Coronary artery (tissue), 2 donors: ENCODE measurements at regions not wholly inside any gene's neighbourhood (a gene's known extent, or its start where the extent isn't known, plus 50 kb on each side); places are given as distances from the start of the nearest gene placed in this dataset.

Experiments used
- DNase-seq: peaks from one replicate; pipeline ENCODE4 v3.0.0-alpha.2; 2017; ENCODE audit warnings: low spot score
- H3K27ac ChIP-seq, 2 donors: fragments of 200-600 bp; sonication (generic); one replicate each; pipeline ENCODE4 v1.5.1; 2016 to 2019
- H3K4me3 ChIP-seq: fragments of 200-600 bp; sonication (generic); 2 replicates; pipeline ENCODE4 v1.5.1; 2016; ENCODE audit warnings: mild to moderate bottlenecking, moderate library complexity
- TF ChIP-seq, protein P1 (sequence below): fragments of 200-600 bp; sonication (generic); IDR thresholded peaks from one replicate; pipeline ENCODE4 v1.5.1; 2019; ENCODE audit warnings: antibody characterized with exemption

DNA sequence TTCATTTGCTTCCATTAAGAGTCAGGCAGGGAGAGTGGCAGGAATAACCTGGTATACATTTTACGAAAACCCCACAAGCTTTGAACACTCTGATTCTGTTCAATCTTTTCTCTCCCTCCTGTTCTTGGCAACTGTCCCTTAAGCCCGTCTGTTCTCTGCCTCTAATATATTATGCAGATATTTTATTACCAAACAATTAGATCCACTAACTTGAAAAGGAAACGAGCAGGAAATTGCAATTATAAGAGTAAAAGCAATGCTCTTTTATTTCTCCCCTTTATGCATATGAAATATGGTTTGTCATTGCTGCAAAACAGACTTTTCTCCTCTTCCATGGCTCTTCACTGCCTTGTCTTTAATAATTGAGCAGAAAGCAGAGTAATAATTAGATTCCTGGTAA is 149.1 kb upstream of the CELF4 start:
- Histone ChIP-seq H3K4me3 (no peak overlapping the region), H3K27ac (no peak overlapping the region)
- TF ChIP-seq, protein P1, sequence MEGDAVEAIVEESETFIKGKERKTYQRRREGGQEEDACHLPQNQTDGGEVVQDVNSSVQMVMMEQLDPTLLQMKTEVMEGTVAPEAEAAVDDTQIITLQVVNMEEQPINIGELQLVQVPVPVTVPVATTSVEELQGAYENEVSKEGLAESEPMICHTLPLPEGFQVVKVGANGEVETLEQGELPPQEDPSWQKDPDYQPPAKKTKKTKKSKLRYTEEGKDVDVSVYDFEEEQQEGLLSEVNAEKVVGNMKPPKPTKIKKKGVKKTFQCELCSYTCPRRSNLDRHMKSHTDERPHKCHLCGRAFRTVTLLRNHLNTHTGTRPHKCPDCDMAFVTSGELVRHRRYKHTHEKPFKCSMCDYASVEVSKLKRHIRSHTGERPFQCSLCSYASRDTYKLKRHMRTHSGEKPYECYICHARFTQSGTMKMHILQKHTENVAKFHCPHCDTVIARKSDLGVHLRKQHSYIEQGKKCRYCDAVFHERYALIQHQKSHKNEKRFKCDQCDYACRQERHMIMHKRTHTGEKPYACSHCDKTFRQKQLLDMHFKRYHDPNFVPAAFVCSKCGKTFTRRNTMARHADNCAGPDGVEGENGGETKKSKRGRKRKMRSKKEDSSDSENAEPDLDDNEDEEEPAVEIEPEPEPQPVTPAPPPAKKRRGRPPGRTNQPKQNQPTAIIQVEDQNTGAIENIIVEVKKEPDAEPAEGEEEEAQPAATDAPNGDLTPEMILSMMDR, result no peak
- DNase-seq, result no peak

DNA sequence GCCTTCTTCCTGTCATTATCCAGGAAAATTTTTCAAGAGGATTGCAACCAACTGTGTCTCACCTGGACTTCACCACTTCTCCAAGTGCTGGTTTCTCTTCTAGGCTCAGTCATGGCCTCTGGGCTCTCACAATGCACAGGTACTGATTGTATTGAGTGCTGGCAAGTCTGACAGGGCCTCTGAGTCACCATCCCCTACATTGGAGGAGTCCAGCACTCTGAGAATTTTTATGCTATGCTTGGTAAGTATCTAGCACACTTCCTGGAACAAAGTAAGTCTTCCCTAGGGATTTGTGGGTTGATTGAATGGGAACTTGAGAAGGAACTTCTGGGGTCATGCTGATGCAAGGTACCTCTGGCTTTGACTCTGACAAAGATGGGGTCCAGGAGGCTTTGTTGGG is 147.2 kb upstream of the CELF4 start:
- DNase-seq, result no peak
- TF ChIP-seq, protein P1, result no peak

DNA sequence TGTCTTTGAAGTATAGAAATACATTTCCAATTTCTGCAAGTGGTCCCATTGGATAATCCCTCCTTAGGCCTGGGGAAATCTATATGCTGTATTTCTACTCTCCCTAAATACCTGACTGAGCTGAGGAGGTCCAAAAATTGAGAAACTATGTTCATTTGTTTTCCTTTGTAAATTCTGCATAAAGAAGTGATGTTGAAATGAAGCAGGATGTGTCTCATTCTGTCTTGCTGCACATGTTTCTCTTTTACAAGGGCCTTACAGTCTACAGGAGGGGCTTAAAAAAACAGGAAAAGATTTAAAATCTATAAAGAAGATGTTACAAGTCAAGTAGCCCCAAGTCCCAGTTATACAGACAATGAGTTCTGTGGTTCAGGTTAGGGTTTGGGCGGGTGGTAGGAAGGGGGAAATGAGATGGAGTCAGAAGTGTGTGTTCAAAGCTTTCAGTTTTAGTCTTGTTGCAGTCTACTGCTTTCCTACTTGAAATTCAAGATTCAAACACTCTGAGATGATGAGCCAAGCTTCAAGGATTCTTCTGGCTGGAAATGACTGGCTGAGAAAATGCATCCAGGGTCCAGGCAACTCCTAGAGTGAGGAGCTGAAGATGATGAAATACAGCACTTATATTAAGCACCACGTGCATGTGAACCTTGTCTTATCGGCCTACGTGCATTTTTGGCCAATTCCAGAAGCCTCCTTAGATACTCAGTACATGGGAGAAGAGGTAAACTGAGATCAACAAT is 146.3 kb upstream of the CELF4 start:
- DNase-seq, result no peak
- TF ChIP-seq, protein P1, result no peak
- Histone ChIP-seq H3K4me3 (no peak overlapping the region), H3K27ac (no peak overlapping the region)

More for the DNA sequence above, 147.2 kb upstream of the CELF4 start:
- Histone ChIP-seq H3K4me3 (no peak overlapping the region), H3K27ac (no peak overlapping the region)

DNA sequence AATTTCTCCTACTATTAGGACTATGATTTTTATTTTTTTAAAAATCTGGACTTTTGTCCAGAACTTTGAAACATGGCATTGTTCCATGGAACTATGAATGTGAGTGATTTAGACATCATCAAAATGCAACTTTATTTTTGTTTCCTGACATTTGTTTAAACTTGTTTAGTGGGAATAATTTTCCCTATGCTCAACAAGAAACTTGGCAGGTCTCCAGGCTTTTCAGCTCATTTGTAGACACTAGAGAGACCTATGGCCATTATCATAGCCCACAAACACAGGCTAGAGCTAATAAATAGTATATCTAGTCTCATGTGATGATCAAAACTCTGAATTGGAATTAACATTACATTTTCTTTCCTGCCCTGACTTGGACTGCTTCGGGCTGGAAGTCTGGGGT is 145.1 kb upstream of the CELF4 start:
- Histone ChIP-seq H3K27ac (no peak overlapping the region), H3K4me3 (no peak overlapping the region)
- no peak for DNase-seq
- TF ChIP-seq, protein P1, result no peak

DNA sequence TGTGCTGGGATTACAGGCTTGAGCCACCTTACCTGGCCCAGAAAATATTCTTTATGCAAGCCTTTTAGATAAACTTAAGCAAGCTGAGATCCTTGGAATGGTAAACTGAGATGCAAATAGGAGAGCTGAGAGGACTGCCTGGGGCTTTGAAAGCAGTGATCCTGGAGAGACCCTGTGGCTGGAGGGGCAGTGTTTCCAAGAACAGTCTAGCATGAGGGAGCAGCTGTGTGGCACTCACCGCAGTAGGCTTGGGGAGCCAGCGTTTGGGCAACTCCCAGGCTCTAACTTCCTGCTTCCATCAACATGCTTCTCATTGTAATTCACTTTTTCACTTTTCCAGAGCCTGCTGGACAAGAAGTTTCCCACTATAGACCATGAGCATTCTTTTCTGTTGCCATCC is 144.1 kb upstream of the CELF4 start:
- no peak overlapping the region for H3K27ac ChIP-seq

DNA sequence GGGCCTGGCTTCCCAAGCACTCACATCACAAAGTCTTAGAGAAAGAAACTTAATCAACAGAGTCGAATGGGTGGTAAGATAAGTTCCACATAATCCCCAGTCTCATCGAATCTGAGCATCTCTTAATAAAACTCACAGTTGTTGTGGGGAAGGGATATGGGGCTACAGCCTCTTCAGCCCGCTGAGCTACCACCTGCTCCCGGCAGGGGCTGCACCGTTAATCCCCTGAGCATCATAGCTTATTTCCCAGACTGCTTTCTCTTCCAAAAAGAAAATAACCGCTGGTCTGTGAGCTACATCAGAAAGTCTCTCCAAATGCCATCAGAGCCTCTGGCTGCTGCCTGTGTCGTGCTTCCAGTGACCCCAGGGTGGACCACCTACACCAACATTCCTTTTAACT is 139.4 kb upstream of the CELF4 start:
- TF ChIP-seq, protein P1, result no peak
- Histone ChIP-seq H3K27ac (no peak overlapping the region), H3K4me3 (no peak overlapping the region)
- no peak for DNase-seq

More for the DNA sequence above, 144.1 kb upstream of the CELF4 start:
- no peak overlapping the region for H3K4me3 ChIP-seq
- no peak for DNase-seq
- TF ChIP-seq, protein P1, result no peak

DNA sequence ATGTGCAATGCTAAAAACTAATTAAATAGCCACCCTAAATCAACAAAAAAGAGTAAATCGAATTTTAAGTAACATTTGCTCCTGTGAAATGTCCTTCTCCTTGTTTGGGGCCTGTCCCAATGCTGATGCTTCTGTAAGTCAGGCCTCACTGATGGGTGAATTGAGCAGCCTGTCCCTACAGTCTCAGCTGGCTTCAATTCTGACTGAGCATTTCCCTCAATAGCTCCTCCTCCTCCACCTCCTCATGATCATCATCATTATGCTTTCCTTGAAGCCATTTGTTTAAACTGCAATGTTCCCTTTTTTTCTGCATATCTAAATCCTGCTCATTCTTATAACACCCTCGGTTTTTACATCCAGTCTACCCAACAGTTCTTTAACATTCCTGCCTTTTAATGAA is 137.2 kb upstream of the CELF4 start:
- DNase-seq, result no peak
- Histone ChIP-seq H3K4me3 (no peak overlapping the region), H3K27ac (no peak overlapping the region)
- TF ChIP-seq, protein P1, result no peak
